ES-I3 (cell line): ENCODE measurements at regions not wholly inside any gene's neighbourhood (a gene's known extent, or its start where the extent isn't known, plus 50 kb on each side); places are given as distances from the start of the nearest gene placed in this dataset.
A peak's percentile ranks its signal among the peaks of the same experiment; 100 is the strongest.
"Not testable (repeated sequence)": the region's sequence is repeated elsewhere in the genome, so short reads cannot be mapped to it uniquely, and the experiment has no call there.

ENCODE experiments used
- H3K36me3 ChIP-seq: 2 replicates; pipeline ENCODE4 v1.6.1; 2013; ENCODE audit warnings: mild to moderate bottlenecking, low read length, control low read depth, moderate library complexity; ENCODE audit not compliant: insufficient read depth
- H3K4me1 ChIP-seq: 2 replicates; pipeline ENCODE4 v1.6.1; 2013; ENCODE audit warnings: mild to moderate bottlenecking, control low read depth, low read length; ENCODE audit not compliant: insufficient read depth
- H3K9ac ChIP-seq: 2 replicates; pipeline ENCODE4 v1.6.1; 2013; ENCODE audit warnings: low read depth, mild to moderate bottlenecking, low read length, moderate library complexity
- H3K9me3 ChIP-seq: 2 replicates; pipeline ENCODE4 v1.6.1; 2013; ENCODE audit warnings: mild to moderate bottlenecking, low read length, moderate library complexity; ENCODE audit not compliant: control insufficient read depth, insufficient read depth

GRCh38 chr11:70550456-70551195, 152.3 kb downstream of the CTTN start:
- Histone ChIP-seq H3K9me3 (no peaks in the 10 kb centered on the region), H3K4me1 (peaks cover 27% of the 10 kb centered on the region), H3K36me3 (no peaks in the 10 kb centered on the region), H3K9ac (no peak overlapping the region)

GRCh38 chr11:70551351-70552166, 153.2 kb downstream of the CTTN start:
- Histone ChIP-seq H3K9ac (no peak overlapping the region), H3K4me1 (peaks cover 18% of the 10 kb centered on the region), H3K9me3 (no peaks in the 10 kb centered on the region), H3K36me3 (no peaks in the 10 kb centered on the region)

GRCh38 chr11:70552167-70553150, 154.1 kb downstream of the CTTN start:
- peaks cover 13% of the 10 kb centered on the region for H3K4me1 ChIP-seq
- H3K9me3 ChIP-seq: no peaks in the 10 kb centered on the region
- no peaks in the 10 kb centered on the region for H3K36me3 ChIP-seq
- no peak overlapping the region for H3K9ac ChIP-seq

- Histone ChIP-seq H3K36me3 (no peaks in the 10 kb centered on the region), H3K9me3 (no peaks in the 10 kb centered on the region), H3K9ac (no peak overlapping the region), H3K4me1 (peaks cover 9% of the 10 kb centered on the region; the same call in 1 of the 2 replicates)
Measured at GRCh38 chr11:70555078-70555477, 156.7 kb downstream of the CTTN start.

GRCh38 chr11:70556884-70557741, 158.8 kb downstream of the CTTN start:
- Histone ChIP-seq H3K4me1 (no peaks in the 10 kb centered on the region; the same call in 1 of the 2 replicates), H3K9ac (no peak overlapping the region), H3K9me3 (no peaks in the 10 kb centered on the region), H3K36me3 (no peaks in the 10 kb centered on the region)

GRCh38 chr11:70557742-70558485, 159.6 kb downstream of the CTTN start:
- Histone ChIP-seq H3K4me1 (no peaks in the 10 kb centered on the region; the same call in 1 of the 2 replicates), H3K9ac (no peak overlapping the region), H3K9me3 (no peaks in the 10 kb centered on the region), H3K36me3 (no peaks in the 10 kb centered on the region)

- Histone ChIP-seq H3K9ac (no peak overlapping the region), H3K4me1 (no peaks in the 10 kb centered on the region; the same call in 1 of the 2 replicates), H3K36me3 (no peaks in the 10 kb centered on the region), H3K9me3 (no peaks in the 10 kb centered on the region)
Measured at GRCh38 chr11:70558681-70559080, 160.4 kb downstream of the CTTN start.

GRCh38 chr11:70559516-70559915, 161.2 kb downstream of the CTTN start:
- H3K36me3 ChIP-seq: no peaks in the 10 kb centered on the region
- no peaks in the 10 kb centered on the region for H3K9me3 ChIP-seq
- H3K9ac ChIP-seq: no peak overlapping the region
- H3K4me1 ChIP-seq: no peaks in the 10 kb centered on the region; the same call in 1 of the 2 replicates

- H3K9me3 ChIP-seq, H3K36me3 ChIP-seq, H3K9ac ChIP-seq, H3K4me1 ChIP-seq: not testable (repeated sequence)
Measured at GRCh38 chr11:70560621-70561020, 162.3 kb downstream of the CTTN start.

GRCh38 chr11:70566768-70567530, 168.6 kb downstream of the CTTN start:
- 0 out of 2 replicates have a peak, but pooled peaks cover 4% of the 10 kb centered on the region for H3K4me1 ChIP-seq
- no peak overlapping the region for H3K9ac ChIP-seq
- no peaks in the 10 kb centered on the region for H3K9me3 ChIP-seq
- no peaks in the 10 kb centered on the region for H3K36me3 ChIP-seq

- H3K9ac ChIP-seq: peak overlapping the region; percentile 41; the same call in 1 of the 2 replicates
- 0 out of 2 replicates have a peak, but pooled peaks cover 4% of the 10 kb centered on the region for H3K4me1 ChIP-seq
- no peaks in the 10 kb centered on the region for H3K9me3 ChIP-seq
Measured at GRCh38 chr11:70567680-70568034, 169.3 kb downstream of the CTTN start.

GRCh38 chr11:70568035-70568813, 169.9 kb downstream of the CTTN start:
- H3K4me1 ChIP-seq: 0 out of 2 replicates have a peak, but pooled peaks cover 4% of the 10 kb centered on the region
- H3K36me3 ChIP-seq: no peaks in the 10 kb centered on the region
- H3K9me3 ChIP-seq: no peaks in the 10 kb centered on the region
- H3K9ac ChIP-seq: peak overlapping the region; percentile 41

More at GRCh38 chr11:70567680-70568034, 169.3 kb downstream of the CTTN start:
- H3K36me3 ChIP-seq: no peaks in the 10 kb centered on the region
